Stimulated activated CD4-positive, alpha-beta T cell treated with anti-CD3 and anti-CD28 coated beads, Interleukin-4, amount 100 ng/mL, for 48 hours (primary cell): ENCODE measurements at regions not wholly inside any gene's neighbourhood (a gene's known extent, or its start where the extent isn't known, plus 50 kb on each side); places are given as distances from the start of the nearest gene placed in this dataset.
"Not testable (repeated sequence)": the region's sequence is repeated elsewhere in the genome, so short reads cannot be mapped to it uniquely, and the experiment has no call there.

Experiments used
- DNase-seq, 2 donors: peaks; one replicate each; pipeline ENCODE4 v3.0.0-alpha.2; 2020; ENCODE audit warnings: low read depth in 2 of 2

DNA sequence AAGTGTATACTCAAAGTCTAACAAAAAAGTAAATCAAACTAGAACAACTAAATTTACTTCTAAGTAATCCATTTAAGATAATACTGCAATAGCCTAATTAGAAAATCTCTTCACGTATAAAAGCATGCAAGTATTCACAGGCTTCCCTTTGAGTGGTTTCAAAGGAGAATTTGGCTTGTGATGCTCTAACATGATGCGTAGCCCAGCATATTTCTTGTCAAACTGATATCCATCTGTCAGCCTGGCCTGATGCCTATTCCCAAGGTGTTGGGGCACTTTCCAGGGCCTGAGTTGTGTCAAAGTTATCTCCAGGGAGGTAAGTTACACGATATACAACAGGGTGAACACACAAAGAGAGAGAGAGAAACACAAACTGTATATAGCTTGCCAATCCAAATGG lies 287.0 kb upstream of the MAGEB18 start:
- no peak for DNase-seq

- no peak for DNase-seq
These were observed 285.1 kb upstream of the MAGEB18 start for GRCh38 chrX:25853002-25853479.

DNA sequence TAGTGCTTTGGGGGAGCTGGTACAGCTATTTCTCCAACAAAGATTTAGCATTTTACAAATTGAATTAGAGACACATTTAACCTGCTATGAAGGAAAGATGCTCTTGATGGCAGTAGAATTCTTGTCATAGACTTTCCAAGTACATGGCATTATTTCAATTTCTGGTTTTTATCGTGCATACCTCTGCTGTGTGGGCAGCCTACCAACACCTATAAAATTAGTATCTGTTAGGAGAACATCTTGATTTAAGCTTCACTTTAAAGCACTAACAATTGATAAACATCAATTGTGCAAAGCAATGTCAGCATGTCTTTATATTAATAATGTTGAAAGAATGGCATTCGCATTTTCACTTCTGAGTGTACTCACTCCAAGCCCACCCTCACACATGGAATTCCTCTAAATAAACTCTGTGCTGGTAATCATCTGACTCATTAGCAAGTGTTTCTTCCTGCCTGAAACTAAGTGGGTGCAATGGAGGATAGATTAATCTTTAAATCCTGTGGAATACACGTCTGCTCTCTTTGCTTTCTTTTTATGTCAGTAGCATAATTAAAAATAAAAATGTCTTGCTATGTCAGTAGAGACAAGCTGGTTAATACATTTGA lies 279.8 kb upstream of the MAGEB18 start:
- DNase-seq: no peak

DNA sequence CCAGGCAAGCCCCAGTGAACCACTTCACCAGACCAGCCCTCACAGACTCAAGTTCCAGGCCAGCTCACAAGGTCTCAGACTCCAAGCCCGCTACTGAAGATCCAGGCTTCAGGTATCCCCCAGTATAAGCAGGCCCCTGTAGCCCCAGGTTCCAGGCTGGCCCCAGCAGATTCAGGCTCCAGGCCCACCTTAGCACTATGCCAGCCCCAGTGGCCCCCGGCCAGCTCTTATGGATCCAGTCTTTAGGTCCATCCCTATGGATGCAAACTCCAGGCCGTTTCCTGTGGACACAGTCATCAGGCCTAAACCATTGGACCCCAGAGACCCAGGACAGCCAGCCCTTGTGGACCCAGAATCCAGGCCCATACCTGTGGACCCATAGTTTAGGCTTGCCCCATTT lies 277.8 kb upstream of the MAGEB18 start:
- DNase-seq: no peak

GRCh38 chrX:25869761-25870160 lies 268.4 kb upstream of the MAGEB18 start:
- no peak for DNase-seq

DNA sequence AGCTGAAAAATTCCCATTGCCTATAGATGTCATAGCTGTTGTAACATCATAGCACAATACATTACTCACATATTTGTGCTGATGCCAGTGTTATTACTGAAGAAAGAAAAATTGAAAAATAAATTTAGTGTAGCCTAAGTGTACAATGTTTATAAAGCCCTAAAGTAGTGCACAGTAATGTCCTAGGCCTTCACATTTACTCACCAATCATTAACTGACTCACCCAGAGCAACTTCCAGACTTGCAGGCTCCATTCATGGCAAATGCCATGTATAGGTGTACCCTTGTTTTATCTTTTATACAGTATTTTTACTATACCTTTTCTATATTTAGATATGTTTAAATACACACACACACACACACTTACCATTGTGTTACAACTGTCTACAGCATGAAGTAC lies 265.4 kb upstream of the MAGEB18 start:
- no peak for DNase-seq

DNA sequence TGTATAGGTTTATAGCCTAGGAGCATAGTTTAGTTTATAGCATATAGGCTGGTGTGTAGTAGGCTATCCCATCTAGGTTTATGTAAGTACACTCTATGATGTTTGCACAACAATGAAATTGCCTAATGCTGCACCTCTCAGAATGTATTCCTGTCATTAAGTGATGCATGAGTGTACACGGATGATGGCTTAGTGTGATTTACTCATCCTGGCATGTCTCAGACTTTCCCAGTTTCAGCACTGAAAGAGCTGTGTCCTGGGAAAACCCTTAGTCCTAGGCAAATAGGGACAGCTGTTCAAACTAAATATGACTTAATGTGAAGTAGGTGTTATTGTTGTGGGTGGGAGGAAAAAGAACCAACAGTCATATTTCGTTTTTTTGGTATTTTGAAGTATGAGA lies 264.9 kb upstream of the MAGEB18 start:
- DNase-seq: no peak

DNA sequence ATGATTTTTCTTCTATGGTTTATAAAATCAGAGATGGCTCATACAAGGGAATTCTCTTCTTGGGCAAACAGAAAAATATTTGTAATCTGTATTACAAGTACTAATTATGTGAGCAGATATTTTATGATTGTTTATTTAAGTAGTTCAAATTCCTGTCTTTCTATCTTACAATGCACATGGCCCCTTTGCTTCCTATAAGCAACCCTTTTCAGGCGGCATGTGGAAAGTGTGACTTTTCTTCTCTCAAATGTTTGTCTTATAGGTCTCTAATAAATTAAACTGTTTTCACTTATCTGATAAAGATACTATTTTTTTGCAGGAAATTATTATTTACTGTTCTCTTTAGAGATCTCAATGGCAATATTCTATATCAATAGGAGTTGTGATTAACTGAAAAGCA lies 259.3 kb upstream of the MAGEB18 start:
- no peak for DNase-seq

DNA sequence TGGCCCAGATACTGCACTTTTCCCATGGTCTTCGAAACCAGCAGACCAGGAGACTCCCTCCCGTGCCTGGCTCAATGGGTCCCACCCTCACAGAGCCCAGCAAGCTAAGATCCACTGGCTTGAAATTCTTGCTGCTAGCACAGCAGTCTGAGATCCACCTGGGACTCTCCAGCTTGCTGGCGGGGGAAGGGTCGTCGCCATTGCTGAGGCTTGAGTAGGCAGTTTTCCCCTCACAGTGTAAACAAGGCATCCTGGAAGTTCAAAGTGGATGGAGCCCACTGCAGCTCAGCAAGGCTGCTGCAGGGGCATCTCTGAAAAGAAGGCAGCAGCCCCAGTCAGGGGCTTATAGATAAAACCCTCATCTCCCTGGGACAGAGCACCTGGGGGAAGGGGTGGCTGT lies 255.6 kb upstream of the MAGEB18 start:
- not testable (repeated sequence) for DNase-seq

DNA sequence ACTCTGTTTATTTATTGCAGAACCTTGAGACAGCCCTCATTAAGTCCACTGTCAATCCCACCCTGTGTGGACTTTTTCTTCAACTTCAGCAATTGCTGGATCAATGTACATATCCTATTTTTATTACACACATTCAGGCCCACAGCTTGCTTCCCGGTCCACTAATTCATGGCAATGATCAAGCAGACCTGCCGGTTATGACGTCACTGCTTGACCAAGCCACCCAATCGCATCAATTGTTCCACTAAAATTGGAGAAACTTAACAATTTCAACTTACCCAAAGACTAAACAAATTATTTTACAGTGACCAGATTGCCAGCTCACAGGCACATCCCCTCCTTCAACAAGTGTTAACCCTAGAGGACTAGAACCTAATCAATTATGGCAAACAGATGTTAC lies 240.4 kb upstream of the MAGEB18 start:
- DNase-seq: no peak

DNA sequence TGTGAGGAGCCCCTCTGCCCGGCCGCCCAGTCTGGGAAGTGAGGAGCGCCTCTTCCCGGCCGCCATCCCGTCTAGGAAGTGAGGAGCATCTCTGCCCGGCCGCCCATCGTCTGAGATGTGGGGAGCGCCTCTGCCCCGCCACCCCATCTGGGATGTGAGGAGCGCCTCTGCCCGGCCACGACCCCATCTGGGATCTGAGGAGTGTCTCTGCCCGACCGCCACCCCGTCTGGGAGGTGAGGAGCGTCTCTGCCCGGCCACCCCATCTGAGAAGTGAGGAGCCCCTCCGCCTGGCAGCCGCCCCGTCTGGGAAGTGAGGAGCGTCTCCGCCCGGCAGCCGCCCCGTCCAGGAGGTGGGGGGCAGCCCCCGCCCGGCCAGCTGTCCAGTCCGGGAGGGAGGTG lies 232.4 kb upstream of the MAGEB18 start:
- DNase-seq: not testable (repeated sequence)

DNA sequence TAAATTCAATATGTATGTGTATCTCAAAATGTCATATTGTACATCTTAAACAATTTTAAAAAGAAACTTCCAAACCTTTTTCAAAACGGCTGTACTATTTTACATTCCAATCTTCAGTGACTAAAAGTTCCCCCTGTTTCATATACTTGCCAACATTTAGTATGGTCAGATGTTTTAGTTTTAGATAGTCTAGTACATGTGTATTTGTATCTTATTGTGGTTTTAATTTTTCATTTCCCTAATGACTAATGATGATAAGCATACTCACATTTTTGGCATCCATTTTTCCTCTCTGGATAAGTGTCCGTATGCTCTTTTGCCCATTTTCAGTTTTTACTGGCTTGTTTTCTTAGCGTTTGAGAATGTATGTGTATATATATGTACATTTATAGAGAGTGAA lies 212.2 kb upstream of the MAGEB18 start:
- DNase-seq: no peak

DNA sequence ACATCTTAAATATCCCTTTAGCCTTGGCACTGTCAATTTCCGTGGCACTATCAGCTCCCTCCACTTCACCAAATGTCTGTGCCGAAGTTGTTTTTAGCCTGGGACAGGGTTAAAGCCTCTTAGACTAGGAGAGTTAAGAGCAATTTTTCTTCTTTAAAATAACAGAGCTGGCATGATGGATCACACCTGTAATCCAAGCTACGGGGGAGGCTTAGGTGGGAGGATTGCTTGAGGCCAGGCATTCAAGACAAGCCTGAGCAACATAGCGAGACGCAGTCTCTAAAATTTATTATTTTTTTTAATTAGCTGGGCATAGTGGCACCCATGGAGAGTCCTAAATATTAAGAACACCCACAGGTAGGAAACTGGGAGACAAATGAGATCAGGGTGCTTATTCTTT lies 209.8 kb upstream of the MAGEB18 start:
- DNase-seq: no peak

GRCh38 chrX:25941087-25941486 lies 197.1 kb upstream of the MAGEB18 start:
- no peak for DNase-seq

- no peak for DNase-seq
These were observed 196.4 kb upstream of the MAGEB18 start for GRCh38 chrX:25941559-25942250.

DNA sequence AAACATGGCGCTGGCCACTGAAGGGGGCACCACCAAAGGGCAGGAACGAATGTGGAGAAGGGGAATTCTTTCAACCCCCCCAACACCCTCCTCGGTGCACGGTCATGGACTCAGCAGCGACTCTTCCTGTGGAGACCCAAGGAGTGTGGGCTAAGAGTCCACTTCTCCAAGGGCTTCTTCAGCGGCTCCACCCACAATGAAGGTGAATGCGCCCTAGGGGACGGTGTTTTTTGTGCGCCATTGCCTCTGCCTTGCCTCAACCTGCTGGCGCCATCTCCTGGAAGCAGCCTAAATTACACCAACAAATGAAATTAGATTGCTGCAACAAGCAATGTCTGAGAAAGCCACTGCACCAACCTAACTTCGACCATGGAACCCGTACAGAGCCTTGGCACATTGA lies 169.2 kb upstream of the MAGEB18 start:
- peak in 1 of 2 donors; percentile 0 for DNase-seq

- no peak for DNase-seq
These were observed 161.3 kb upstream of the MAGEB18 start for GRCh38 chrX:25976683-25977310.

- no peak for DNase-seq
These were observed 139.5 kb upstream of the MAGEB18 start for GRCh38 chrX:25998687-25999086.

- DNase-seq: no peak
These were observed 130.7 kb upstream of the MAGEB18 start for GRCh38 chrX:26007462-26007861.

GRCh38 chrX:26008042-26008441 lies 130.1 kb upstream of the MAGEB18 start:
- DNase-seq: no peak

DNA sequence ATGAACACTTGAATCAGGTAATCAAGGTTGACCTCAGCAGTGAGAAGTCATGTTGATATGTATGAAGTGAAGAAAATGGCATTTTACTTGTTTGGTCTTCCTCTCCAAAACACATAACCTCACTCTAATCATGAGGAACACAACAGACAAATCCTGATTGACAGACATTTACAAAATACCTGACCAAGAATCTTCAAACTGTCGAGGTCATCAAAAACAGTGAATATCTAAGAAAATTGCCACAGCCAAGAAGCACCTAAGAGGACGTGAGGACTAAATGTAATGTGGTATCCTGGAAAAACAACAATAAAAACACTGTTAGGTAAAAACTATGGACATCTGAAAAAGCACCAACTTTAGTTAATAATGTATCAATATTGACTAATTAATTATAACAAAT lies 129.5 kb upstream of the MAGEB18 start:
- no peak for DNase-seq

GRCh38 chrX:26019386-26019785 lies 118.8 kb upstream of the MAGEB18 start:
- no peak for DNase-seq

DNA sequence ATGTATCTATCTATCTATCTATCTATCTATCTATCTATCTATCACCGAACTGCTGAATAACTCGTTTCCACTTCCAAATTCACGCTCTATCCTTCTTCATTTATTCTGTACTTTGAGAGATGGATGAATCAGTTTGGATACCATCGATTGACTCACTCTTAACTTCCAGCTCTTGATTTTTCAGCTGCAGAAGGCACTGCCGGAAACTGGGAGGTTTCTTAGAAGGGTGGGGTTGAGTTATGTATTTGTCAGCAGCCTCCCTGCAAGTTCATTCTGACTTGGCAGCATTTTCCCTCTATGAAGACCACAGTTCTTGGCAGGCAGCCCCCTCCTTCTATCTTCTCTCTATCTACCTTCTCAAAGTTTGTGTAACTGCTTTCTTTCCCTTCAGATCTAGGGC lies 112.0 kb upstream of the MAGEB18 start:
- DNase-seq: no peak
